GM03348 (cell line): ENCODE measurements at regions not wholly inside any gene's neighbourhood (a gene's known extent, or its start where the extent isn't known, plus 50 kb on each side); places are given as distances from the start of the nearest gene placed in this dataset.

ENCODE experiments used
- DNase-seq: peaks from one replicate; pipeline ENCODE4 v3.0.0; 2012; ENCODE audit warnings: low spot score

GRCh38 chr9:105146677-105147076, 97.8 kb upstream of the SLC44A1 start:
- DNase-seq: no peak

- no peak for DNase-seq
Measured at GRCh38 chr9:105147110-105147871, 97.2 kb upstream of the SLC44A1 start.

DNA sequence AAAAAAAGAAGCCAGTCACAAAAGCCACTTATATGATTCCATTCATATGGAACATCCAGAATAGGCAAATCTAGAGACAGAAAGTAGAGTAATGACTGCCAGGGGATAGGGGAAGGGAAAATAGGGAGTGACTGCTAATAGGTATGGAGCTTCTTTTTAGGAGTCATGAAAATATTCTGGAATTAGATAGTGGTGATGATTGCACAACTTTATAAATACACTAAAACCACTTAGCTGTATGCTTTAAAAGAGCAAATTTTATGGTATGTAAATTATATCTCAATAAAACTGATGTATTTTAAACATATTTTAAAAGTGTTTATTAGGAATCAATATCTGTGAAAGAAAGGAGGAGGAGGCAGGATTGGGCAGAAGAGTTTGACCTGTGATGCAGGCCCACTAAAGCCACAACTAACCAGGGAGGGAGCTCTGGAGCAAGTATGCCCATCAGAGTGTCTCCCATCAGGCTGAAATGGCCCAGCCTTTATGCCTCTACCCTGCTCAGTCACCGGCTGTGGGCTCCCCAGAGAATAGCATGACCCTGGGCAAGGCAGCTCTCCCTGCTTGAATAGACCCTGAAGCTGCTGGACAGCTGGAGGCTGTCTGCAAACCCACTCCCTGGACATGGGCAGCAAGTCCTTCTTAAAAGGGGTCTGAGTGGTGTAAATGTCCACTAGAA, 96.0 kb upstream of the SLC44A1 start:
- no peak for DNase-seq

DNA sequence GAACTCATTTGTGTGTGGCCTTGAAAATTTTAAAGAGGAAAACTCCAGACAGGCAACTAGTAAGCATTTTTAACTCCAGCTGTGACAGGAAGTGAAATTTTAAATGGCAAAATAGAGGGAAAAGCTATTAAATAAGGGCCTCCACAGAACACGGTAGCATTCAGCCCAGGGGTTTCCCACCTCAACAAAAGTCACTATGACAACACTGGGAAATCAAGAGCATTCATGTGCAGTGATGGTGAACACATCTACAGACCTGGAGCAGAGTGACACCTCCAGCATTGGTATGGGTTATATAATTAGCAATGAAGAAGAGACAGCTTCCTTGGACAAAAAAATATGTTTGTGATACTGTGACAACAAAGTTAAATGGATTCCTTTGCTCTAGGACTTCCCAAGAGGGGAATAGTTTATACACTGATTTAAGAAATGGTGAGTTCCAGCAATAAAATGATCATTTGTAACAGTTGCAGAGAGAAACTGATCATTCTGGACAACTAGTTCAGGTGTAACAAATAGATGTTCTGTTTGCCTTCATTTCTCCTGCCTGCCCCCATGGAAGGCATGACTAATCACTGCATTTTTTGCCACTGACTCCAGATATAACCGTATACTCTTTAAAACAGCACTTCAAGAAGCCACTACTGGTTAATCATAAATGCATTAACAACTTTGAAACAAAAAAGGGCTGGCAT, 93.3 kb upstream of the SLC44A1 start:
- peak; percentile 36 for DNase-seq

DNA sequence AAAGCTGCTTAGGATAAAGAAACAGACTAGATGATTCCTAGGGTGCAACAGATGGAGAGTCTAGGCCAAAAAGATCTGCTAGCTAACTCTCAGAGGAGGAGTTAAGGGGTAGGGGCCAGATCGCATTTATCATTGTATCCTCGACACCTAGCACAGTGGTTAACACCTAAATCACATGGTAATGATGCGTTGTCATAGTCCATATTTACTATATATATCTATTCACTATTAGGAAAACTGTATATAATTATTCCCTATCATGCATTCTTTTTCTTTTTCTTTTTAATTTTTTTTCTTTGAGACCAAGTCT, 92.8 kb upstream of the SLC44A1 start:
- DNase-seq: no peak

- peak; percentile 29 for DNase-seq
Measured at GRCh38 chr9:105154723-105155191, 89.7 kb upstream of the SLC44A1 start.

GRCh38 chr9:105157171-105157583, 87.3 kb upstream of the SLC44A1 start:
- DNase-seq: peak; percentile 89

DNA sequence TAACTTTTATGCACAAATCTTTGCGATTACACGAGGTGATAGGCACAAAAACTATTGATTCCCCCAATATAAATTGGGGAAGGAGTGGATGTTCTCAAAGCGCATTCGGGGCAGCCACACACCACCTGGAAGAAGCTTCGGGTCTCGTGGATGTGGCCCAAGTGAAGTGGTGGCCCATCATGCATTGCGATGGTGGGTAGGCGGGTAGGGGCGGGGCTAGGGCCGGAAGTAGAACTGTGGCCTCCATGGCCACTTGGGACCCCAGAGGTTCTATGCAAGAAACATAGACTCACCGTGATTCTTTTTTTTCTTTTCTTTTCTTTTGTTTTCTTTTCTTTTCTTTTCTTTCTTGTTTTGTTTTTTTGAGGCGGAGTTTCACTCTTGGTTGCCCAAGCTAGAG, 86.4 kb upstream of the SLC44A1 start:
- no peak for DNase-seq

- DNase-seq: no peak
Measured at GRCh38 chr9:105158898-105159297, 85.6 kb upstream of the SLC44A1 start.

GRCh38 chr9:105168870-105169319, 75.6 kb upstream of the SLC44A1 start:
- peak; percentile 17 for DNase-seq

DNA sequence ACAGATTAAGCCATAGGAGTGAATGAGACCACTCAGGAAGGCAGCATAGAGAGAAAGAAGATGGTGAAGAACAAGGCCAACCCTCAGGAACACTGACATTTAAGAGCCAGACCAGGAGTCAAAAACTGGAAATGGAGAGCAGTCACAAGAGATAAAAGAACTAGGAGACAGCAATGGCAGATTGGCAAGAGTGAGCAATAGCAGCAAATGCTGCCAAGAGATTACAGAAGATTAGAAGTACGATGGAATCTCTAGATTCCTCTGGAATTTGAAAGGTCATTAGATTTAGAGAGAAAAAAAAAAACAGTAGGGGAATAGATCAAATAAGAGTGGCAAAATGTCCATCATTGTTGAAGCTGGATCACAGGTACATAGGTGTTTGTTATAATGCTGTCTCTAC, 73.4 kb upstream of the SLC44A1 start:
- DNase-seq: no peak

- no peak for DNase-seq
Measured at GRCh38 chr9:105171589-105171988, 72.9 kb upstream of the SLC44A1 start.

- DNase-seq: no peak
Measured at GRCh38 chr9:105172436-105172835, 72.0 kb upstream of the SLC44A1 start.

DNA sequence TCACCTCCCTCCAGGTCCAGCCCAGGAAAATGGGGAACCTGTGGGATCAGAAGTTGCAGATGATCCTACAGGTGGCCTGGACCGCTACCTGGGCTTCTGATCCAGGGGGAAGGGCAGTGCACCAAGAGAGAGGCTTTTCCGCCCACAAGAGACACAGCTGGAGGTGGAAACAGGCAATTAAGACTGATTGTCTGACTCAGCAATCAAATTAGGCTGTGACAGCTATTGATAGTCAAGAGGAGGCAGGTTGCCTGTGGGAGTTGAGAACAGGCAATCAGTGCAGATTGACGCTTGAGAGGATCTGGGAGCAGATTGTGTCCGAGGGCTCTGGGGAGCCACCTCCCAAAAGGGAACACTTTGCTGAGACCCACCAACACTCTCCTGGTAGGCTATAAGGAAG, 71.1 kb upstream of the SLC44A1 start:
- no peak for DNase-seq

DNA sequence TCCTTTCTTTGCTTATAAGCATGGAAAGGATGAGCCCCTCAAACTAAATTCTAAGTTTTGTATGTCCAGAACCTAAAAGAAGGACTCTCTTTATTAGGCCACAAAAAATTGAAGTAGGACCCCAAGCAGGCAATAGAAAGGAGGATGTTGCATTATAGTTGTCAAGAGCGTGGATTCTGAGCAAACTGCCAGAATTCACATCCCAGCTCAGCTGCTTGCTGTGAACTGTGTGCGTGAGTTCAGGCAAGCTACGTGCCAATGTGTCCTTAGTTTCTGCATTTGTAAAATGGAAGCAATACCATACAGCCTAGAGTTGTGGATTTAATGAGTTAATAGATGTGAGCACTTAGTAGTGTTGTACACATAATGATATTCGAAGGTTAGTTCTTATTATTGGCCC, 70.6 kb upstream of the SLC44A1 start:
- DNase-seq: no peak

DNA sequence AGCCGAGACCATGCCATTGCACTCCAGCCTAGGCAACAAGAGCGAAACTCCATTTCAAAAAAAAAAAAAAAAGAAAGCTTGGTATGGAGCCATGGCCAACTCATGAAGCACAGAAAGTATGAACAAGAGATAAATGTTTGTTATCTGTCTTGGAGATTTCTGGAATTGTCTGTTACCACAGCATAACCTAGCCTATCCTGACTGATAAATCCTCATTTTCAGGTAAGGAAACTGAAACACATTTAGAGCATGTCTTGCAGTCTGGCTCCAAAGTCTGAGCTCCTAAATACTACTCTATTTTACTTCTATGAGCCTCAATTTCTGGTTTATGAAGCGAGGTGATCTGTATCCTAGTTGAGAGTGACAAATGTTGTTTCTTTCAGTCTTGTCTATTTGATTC, 68.3 kb upstream of the SLC44A1 start:
- no peak for DNase-seq

GRCh38 chr9:105178076-105178475, 66.4 kb upstream of the SLC44A1 start:
- no peak for DNase-seq

DNA sequence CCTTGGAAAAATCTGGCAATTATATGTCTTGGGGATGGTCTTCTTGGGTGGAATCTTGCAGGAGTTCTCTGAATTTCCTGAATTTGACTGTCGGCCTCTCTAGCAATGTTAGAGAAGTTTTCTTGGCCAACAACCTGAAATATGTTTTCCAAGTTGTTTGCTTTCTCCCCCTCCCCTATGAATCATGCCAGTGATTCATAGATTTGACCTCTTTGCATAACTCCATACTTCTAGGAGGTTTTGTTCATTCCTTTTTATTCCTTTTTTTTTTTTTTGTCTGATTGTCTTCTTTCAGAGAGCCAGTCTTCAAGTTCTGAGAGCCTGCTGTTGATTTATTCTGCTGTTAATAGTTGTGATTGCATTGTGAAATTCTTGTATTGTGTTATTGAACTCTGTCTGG, 56.7 kb upstream of the SLC44A1 start:
- DNase-seq: peak; percentile 76

DNA sequence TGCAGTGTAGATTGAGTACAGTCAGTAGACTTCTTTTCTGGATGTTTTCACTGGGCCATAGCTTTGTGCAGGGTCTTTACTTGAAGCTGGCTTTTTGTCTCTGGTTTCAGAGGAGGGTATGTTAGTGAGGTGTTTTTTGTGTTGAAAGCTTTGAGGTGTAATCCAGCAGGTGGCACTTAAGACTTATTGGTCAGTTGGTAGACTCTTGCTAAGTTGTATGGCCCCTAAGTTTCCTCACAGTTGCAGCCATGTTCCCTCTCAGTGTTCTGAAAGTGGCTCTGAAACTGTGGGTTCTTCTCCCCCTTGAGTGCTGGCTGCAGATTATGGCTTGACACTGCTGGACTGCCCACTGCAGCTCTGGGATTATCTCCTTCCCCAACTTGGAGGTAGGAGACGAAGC, 55.7 kb upstream of the SLC44A1 start:
- DNase-seq: no peak

GRCh38 chr9:105191508-105192121, 52.8 kb upstream of the SLC44A1 start:
- no peak for DNase-seq

DNA sequence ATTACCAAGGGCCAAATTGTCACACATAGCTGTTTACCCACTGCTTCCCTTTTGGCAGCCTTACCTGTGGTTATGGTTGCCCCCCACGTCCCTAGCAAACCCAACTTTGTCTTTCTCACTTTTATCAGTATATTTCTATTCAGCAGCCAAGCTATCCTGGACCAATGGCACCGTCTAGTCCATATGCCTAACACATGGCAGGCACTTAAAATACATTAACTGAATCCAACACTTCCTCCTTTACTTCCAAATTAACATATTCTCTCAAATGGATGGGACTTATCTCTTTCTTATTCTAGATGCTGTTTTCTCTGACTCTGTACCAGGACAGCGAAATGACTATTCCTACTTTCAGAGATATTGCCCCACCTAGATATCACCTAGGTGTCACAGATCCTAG, 50.9 kb upstream of the SLC44A1 start:
- DNase-seq: no peak

DNA sequence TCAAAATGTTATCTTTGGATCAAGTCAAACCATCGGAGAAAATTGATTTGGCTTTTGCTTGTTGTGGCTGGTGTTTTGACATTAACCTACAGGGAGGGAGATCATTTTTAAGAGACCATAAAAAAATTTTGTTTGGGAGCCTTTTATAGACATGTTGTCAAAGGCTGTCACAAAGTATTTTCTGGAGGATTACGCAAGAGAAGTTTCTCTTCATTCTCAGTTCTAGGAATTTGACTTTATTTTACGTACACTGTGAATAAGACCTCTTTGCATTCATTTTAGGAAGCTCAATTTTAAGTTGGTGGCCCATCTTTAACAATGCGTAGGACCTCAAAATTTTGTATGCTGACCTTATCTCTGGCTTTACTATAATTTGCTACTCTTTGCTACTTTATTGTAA, 50.2 kb upstream of the SLC44A1 start:
- no peak for DNase-seq
